IMR-90 (cell line): ENCODE measurements at regions not wholly inside any gene's neighbourhood (a gene's known extent, or its start where the extent isn't known, plus 50 kb on each side); places are given as distances from the start of the nearest gene placed in this dataset.

Experiments used
- ATAC-seq: fragments of 200-7000 bp; cut with Tn5 transposase; 2 replicates; pipeline ENCODE4 v1.9.1; 2020; ENCODE audit warnings: low read depth, mild to moderate bottlenecking, moderate library complexity
- BruUV-seq: library from RNA; stranded (reverse); fragments of 400-500 nt; replicated peaks from 2 replicates; lab custom pipeline; 2021; lab: Mats Ljungman, UMichigan
- CTCF ChIA-PET: fragments of 300-600 bp; formaldehyde crosslinking; extraction: SDS; loops from one replicate; lab custom pipeline; 2021; ENCODE audit warnings: antibody characterized with exemption; lab: Yijun Ruan, JAX
- POLR2A ChIA-PET: fragments of 300-600 bp; sonication (Branson Sonifier 250); formaldehyde crosslinking; loops from one replicate; lab custom pipeline; 2022; ENCODE audit warnings: antibody characterized with exemption; ENCODE audit not compliant: unreplicated experiment; lab: Charles Lee
- DNase-seq: peaks from one replicate; pipeline ENCODE4 v3.0.0; 2013
- H2AFZ ChIP-seq: replicated peaks from 2 replicates; pipeline ENCODE3; 2013; ENCODE audit warnings: low read length, mild to moderate bottlenecking; ENCODE audit not compliant: poor library complexity
- H2AK5ac ChIP-seq: 2 replicates; pipeline ENCODE4 v1.6.1; 2013; ENCODE audit warnings: low read depth, low read length, inconsistent platforms
- H2AK9ac ChIP-seq: replicated peaks from 2 replicates; pipeline ENCODE3; 2013; ENCODE audit warnings: mild to moderate bottlenecking, low read depth, low read length, moderate library complexity; ENCODE audit not compliant: poor library complexity
- H2BK120ac ChIP-seq: 2 replicates; pipeline ENCODE4 v1.6.1; 2013; ENCODE audit warnings: low read depth, low read length, inconsistent platforms
- H2BK15ac ChIP-seq: 3 replicates; pipeline ENCODE4 v1.6.1; 2013; ENCODE audit warnings: low read depth, low read length, inconsistent platforms
- H2BK20ac ChIP-seq: 2 replicates; pipeline ENCODE4 v1.6.1; 2013; ENCODE audit warnings: low read depth, mild to moderate bottlenecking, inconsistent platforms, low read length, moderate library complexity
- H2BK5ac ChIP-seq: 2 replicates; pipeline ENCODE4 v1.6.1; 2013; ENCODE audit warnings: mild to moderate bottlenecking, low read depth, low read length, inconsistent platforms; ENCODE audit not compliant: poor library complexity, severe bottlenecking
- H3K14ac ChIP-seq: replicated peaks from 2 replicates; pipeline ENCODE4 v1.6.1; 2013; ENCODE audit warnings: low read depth, low read length, inconsistent platforms
- H3K18ac ChIP-seq: 2 replicates; pipeline ENCODE4 v1.6.1; 2013; ENCODE audit warnings: low read depth, low read length, control low read depth
- H3K23ac ChIP-seq: 2 replicates; pipeline ENCODE4 v1.6.1; 2013; ENCODE audit warnings: low read depth, low read length, inconsistent platforms
- H3K27ac ChIP-seq: 2 replicates; pipeline ENCODE4 v1.5.1; 2013; ENCODE audit warnings: mild to moderate bottlenecking, control low read depth, low read length; ENCODE audit not compliant: insufficient read depth
- H3K27me3 ChIP-seq: 2 replicates; pipeline ENCODE4 v1.6.1; 2013; ENCODE audit warnings: low read length; ENCODE audit not compliant: control insufficient read depth, insufficient read depth
- H3K36me3 ChIP-seq: 2 replicates; pipeline ENCODE4 v1.6.1; 2013; ENCODE audit warnings: low read length, mixed read lengths; ENCODE audit not compliant: control insufficient read depth, insufficient read depth
- H3K4ac ChIP-seq: 2 replicates; pipeline ENCODE4 v1.6.1; 2013; ENCODE audit warnings: low read depth, low read length, inconsistent platforms
- H3K4me1 ChIP-seq: 2 replicates; pipeline ENCODE4 v1.6.1; 2013; ENCODE audit warnings: low read length, mixed read lengths; ENCODE audit not compliant: control insufficient read depth, insufficient read depth
- H3K4me2 ChIP-seq: 2 replicates; pipeline ENCODE4 v1.6.1; 2013; ENCODE audit warnings: low read depth, mild to moderate bottlenecking, control low read depth, low read length, moderate library complexity
- H3K4me3 ChIP-seq: 2 replicates; pipeline ENCODE4 v1.5.1; 2013; ENCODE audit warnings: low read depth, mild to moderate bottlenecking, control low read depth, low read length, moderate library complexity; ENCODE audit not compliant: insufficient read depth
- H3K56ac ChIP-seq: 2 replicates; pipeline ENCODE4 v1.6.1; 2013; ENCODE audit warnings: low read length, inconsistent platforms; ENCODE audit not compliant: insufficient read depth; ENCODE audit errors: extremely low read depth
- H3K79me1 ChIP-seq, 2 experiments: 2 replicates each; pipeline ENCODE4 v1.6.1; 2013; ENCODE audit warnings: low read length in 2 of 2, inconsistent platforms in 1 of 2, low read depth in 1 of 2
- H3K9ac ChIP-seq: 2 replicates; pipeline ENCODE4 v1.6.1; 2013; ENCODE audit warnings: low read depth, low read length, control low read depth
- H3K9me1 ChIP-seq: 2 replicates; pipeline ENCODE4 v1.6.1; 2013; ENCODE audit warnings: low read length, inconsistent platforms; ENCODE audit not compliant: insufficient read depth
- H3K9me3 ChIP-seq: 2 replicates; pipeline ENCODE4 v1.6.1; 2013; ENCODE audit warnings: low read length; ENCODE audit not compliant: control insufficient read depth, insufficient read depth
- H4K20me1 ChIP-seq: 2 replicates; pipeline ENCODE4 v1.6.1; 2013; ENCODE audit warnings: low read length, inconsistent platforms; ENCODE audit not compliant: insufficient read depth
- H4K5ac ChIP-seq: 2 replicates; pipeline ENCODE4 v1.6.1; 2013; ENCODE audit warnings: mild to moderate bottlenecking, low read depth, low read length, control low read depth
- H4K8ac ChIP-seq, 2 experiments: 2 replicates each; pipeline ENCODE4 v1.6.1; 2013; ENCODE audit warnings: low read depth in 2 of 2, low read length in 2 of 2, control low read depth in 1 of 2, inconsistent platforms in 1 of 2
- H4K91ac ChIP-seq: 2 replicates; pipeline ENCODE4 v1.6.1; 2013; ENCODE audit warnings: low read depth, low read length, inconsistent platforms; ENCODE audit not compliant: insufficient read depth
- BHLHE40 ChIP-seq: fragments of 150-350 bp; IDR thresholded peaks from 2 replicates; pipeline ENCODE4 v1.6.1; 2016; ENCODE audit warnings: mild to moderate bottlenecking, low read depth, low read length
- ELK1 ChIP-seq: fragments of 150-350 bp; IDR thresholded peaks from 2 replicates; pipeline ENCODE4 v1.6.1; 2016; ENCODE audit warnings: low read depth, mild to moderate bottlenecking, low read length, moderate library complexity, borderline replicate concordance
- NFE2L2 ChIP-seq: fragments of 150-350 bp; IDR thresholded peaks from 2 replicates; pipeline ENCODE4 v1.6.1; 2016; ENCODE audit warnings: low read depth, mild to moderate bottlenecking, low read length
- RFX5 ChIP-seq: IDR thresholded peaks from 2 replicates; pipeline ENCODE4 v1.8.0; 2012; ENCODE audit warnings: low read depth, mild to moderate bottlenecking, low read length, moderate library complexity
- WGBS, 2 experiments: methylation state at CpG; one replicate each; pipeline versions ENCODE4 v1.1.5 to v1.1.7; 2013; ENCODE audit warnings: missing lambda C conversion rate in 2 of 2; ENCODE audit not compliant: insufficient read length in 1 of 2; ENCODE audit errors: extremely low coverage in 2 of 2; 5-methylcytosine and 5-hydroxymethylcytosine counted together
- dilution Hi-C: fragments of 300-500 bp; cut with HindIII; formaldehyde crosslinking; loops from one replicate; pipeline ENCODE4 v1.14.3; 2018; ENCODE audit warnings: low sequenced_read_pairs; ENCODE audit not compliant: unreplicated experiment
- in situ Hi-C: fragments of 300-500 bp; cut with MboI; formaldehyde crosslinking; loops from 3 replicates; pipeline ENCODE4 v1.14.3; 2019; ENCODE audit warnings: low sequenced_read_pairs, inconsistent platforms, mixed read lengths
- intact Hi-C: fragments of 100-400 bp; cut with micrococcal nuclease; formaldehyde crosslinking; loops from 2 replicates; pipeline ENCODE4 v1.10.0; 2022

- H2AK9ac ChIP-seq: no peak overlapping the region
- no peak overlapping the region for H4K91ac ChIP-seq
- no peaks in the 10 kb centered on the region for H3K9me3 ChIP-seq
- no peak overlapping the region for H3K4me3 ChIP-seq
- no peak overlapping the region for H2BK5ac ChIP-seq
- no peaks in the 10 kb centered on the region for H3K36me3 ChIP-seq
- no CpG with 5 or more reads among the region's 4 CpGs for WGBS, 2 experiments
- no peak overlapping the region for H2BK20ac ChIP-seq
- intact Hi-C loops: no loop called here
- no peak overlapping the region for H3K56ac ChIP-seq
- ChIA-PET CTCF (no interaction called here), POLR2A (no interaction called here)
- no peak overlapping the region for H2BK120ac ChIP-seq
- no peaks in the 10 kb centered on the region for H3K79me1 ChIP-seq
- H3K27ac ChIP-seq: no peak overlapping the region
- DNase-seq (no peak), ATAC-seq (no peak)
- H2AK5ac ChIP-seq: no peak overlapping the region
- BruUV-seq: no TSS peak
- no peak overlapping the region for H4K5ac ChIP-seq
- H3K9me1 ChIP-seq: no peaks in the 10 kb centered on the region
- no peak overlapping the region for H3K4ac ChIP-seq
- no peak overlapping the region for H3K23ac ChIP-seq
- no peaks in the 10 kb centered on the region for H3K27me3 ChIP-seq
- no peak overlapping the region for H3K18ac ChIP-seq
- H4K20me1 ChIP-seq: no peaks in the 10 kb centered on the region
- H2BK15ac ChIP-seq: no peak overlapping the region
- no peak overlapping the region for H2AFZ ChIP-seq
- H4K8ac ChIP-seq: no peak overlapping the region
- no peak for TF ChIP-seq BHLHE40
- TF ChIP-seq NFE2L2: no peak
- TF ChIP-seq ELK1: no peak
- TF ChIP-seq RFX5: no peak
- no peak overlapping the region for H3K9ac ChIP-seq
- dilution Hi-C loops: no loop called here
- in situ Hi-C loops: no loop called here
- H3K4me1 ChIP-seq: no peaks in the 10 kb centered on the region
- H3K14ac ChIP-seq: no peak overlapping the region
- no peak overlapping the region for H3K4me2 ChIP-seq
Measured at GRCh38 chr1:195428927-195429326, 1179.3 kb downstream of the KCNT2 start.
